H1 (cell line): ENCODE measurements at regions not wholly inside any gene's neighbourhood (a gene's known extent, or its start where the extent isn't known, plus 50 kb on each side); places are given as distances from the start of the nearest gene placed in this dataset.

Source experiments
- CTCF ChIA-PET: fragments of 300-600 bp; sonication (Branson Sonifier 250); formaldehyde crosslinking; loops from one replicate; lab custom pipeline; 2021; ENCODE audit not compliant: partially characterized antibody; lab: Charles Lee
- POLR2A ChIA-PET: fragments of 300-600 bp; sonication (Branson Sonifier 250); formaldehyde crosslinking; loops from one replicate; lab custom pipeline; 2021; ENCODE audit warnings: inconsistent platforms; ENCODE audit not compliant: partially characterized antibody; lab: Charles Lee
- DNase-seq, 2 experiments: peaks; one replicate each; pipeline versions ENCODE4 v3.0.0 to v3.0.0-alpha.2; 2010 to 2022; ENCODE audit warnings: low spot score in 2 of 2, low read depth in 1 of 2, mixed read lengths in 1 of 2
- FAIRE-seq: peaks from 2 replicates; lab custom pipeline; 2011; peaks lifted over from hg19 to GRCh38; lab: Jason Lieb, UNC
- H2AFZ ChIP-seq: 2 replicates; pipeline ENCODE4 v1.8.1; 2012; ENCODE audit warnings: low read length, inconsistent platforms
- H2AK5ac ChIP-seq: 2 replicates; pipeline ENCODE4 v1.6.1; 2013; ENCODE audit warnings: low read depth, low read length
- H2BK120ac ChIP-seq: replicated peaks from 2 replicates; pipeline ENCODE3; 2013; ENCODE audit warnings: low read depth, low read length, inconsistent platforms
- H2BK12ac ChIP-seq: 2 replicates; pipeline ENCODE4 v1.6.1; 2013; ENCODE audit warnings: low read depth, low read length
- H2BK15ac ChIP-seq: 2 replicates; pipeline ENCODE4 v1.6.1; 2013; ENCODE audit warnings: low read length
- H2BK20ac ChIP-seq: 2 replicates; pipeline ENCODE4 v1.6.1; 2013; ENCODE audit warnings: low read length
- H2BK5ac ChIP-seq: 2 replicates; pipeline ENCODE4 v1.6.1; 2013; ENCODE audit warnings: low read depth, low read length
- H3K14ac ChIP-seq: 2 replicates; pipeline ENCODE4 v1.6.1; 2013; ENCODE audit warnings: inconsistent platforms; ENCODE audit not compliant: insufficient read length
- H3K18ac ChIP-seq: 2 replicates; pipeline ENCODE4 v1.6.1; 2013; ENCODE audit warnings: low read length; ENCODE audit errors: extremely low read depth
- H3K23ac ChIP-seq: 2 replicates; pipeline ENCODE4 v1.6.1; 2013; ENCODE audit warnings: inconsistent platforms; ENCODE audit not compliant: insufficient read length
- H3K23me2 ChIP-seq: 2 replicates; pipeline ENCODE4 v1.6.1; 2013; ENCODE audit warnings: low read depth, low read length
- H3K27ac ChIP-seq: 2 replicates; pipeline ENCODE4 v1.6.1; 2011; ENCODE audit warnings: low read depth, low read length, inconsistent platforms
- H3K27me3 ChIP-seq, 4 experiments: replicated peaks in 1 of 4; 1 replicate in 1 of 4; 2 replicates in 3 of 4; pipeline versions ENCODE4 v1.6.1 to v1.8.1; 2011 to 2013; ENCODE audit warnings: low read length in 3 of 4, mild to moderate bottlenecking in 3 of 4, inconsistent platforms in 2 of 4, mixed read lengths in 2 of 4, moderate library complexity in 1 of 4; ENCODE audit not compliant: control insufficient read depth in 3 of 4, insufficient read depth in 3 of 4; ENCODE audit errors: extremely low read depth in 1 of 4
- H3K36me3 ChIP-seq, 4 experiments: 2 replicates each; pipeline versions ENCODE4 v1.6.1 to v1.8.1; 2011 to 2013; ENCODE audit warnings: mild to moderate bottlenecking in 4 of 4, low read length in 3 of 4, moderate library complexity in 2 of 4, control low read depth in 1 of 4, inconsistent platforms in 1 of 4; ENCODE audit not compliant: insufficient read depth in 4 of 4, control insufficient read depth in 2 of 4
- H3K4ac ChIP-seq: replicated peaks from 2 replicates; pipeline ENCODE3; 2013; ENCODE audit warnings: low read length, low read depth, mixed read lengths, inconsistent platforms; ENCODE audit not compliant: insufficient read length
- H3K4me1 ChIP-seq, 4 experiments: replicated peaks in 1 of 4; 1 replicate in 1 of 4; 2 replicates in 3 of 4; pipeline versions ENCODE4 v1.6.1 to v1.8.1; 2011 to 2013; ENCODE audit warnings: low read length in 3 of 4, inconsistent platforms in 2 of 4, mixed read lengths in 1 of 4; ENCODE audit not compliant: insufficient read depth in 4 of 4, control insufficient read depth in 3 of 4
- H3K4me2 ChIP-seq, 2 experiments: 2 replicates each; pipeline versions ENCODE4 v1.6.1 to v1.8.1; 2011 to 2013; ENCODE audit warnings: low read depth in 2 of 2, low read length in 2 of 2, control low read depth in 1 of 2, inconsistent platforms in 1 of 2, mild to moderate bottlenecking in 1 of 2; ENCODE audit not compliant: insufficient read depth in 1 of 2
- H3K4me3 ChIP-seq, 4 experiments: fragments of 200-600, 300-600 bp in 1 of 4; sonication (generic), shearing (Covaris generic), sonication (Bioruptor Twin) in 1 of 4; 2 replicates each; pipeline versions ENCODE4 v1.5.1 to v1.8.1; 2011 to 2016; ENCODE audit warnings: low read length in 4 of 4, low read depth in 3 of 4, control low read depth in 2 of 4, inconsistent platforms in 2 of 4, mild to moderate bottlenecking in 2 of 4, mixed read lengths in 1 of 4, moderate library complexity in 1 of 4; ENCODE audit not compliant: insufficient read depth in 2 of 4; ENCODE audit errors: extremely low read depth in 1 of 4
- H3K56ac ChIP-seq: replicated peaks from 2 replicates; pipeline ENCODE3; 2013; ENCODE audit warnings: low read depth, mild to moderate bottlenecking, mixed read lengths, low read length, inconsistent platforms; ENCODE audit not compliant: insufficient read length
- H3K79me1 ChIP-seq: 2 replicates; pipeline ENCODE4 v1.6.1; 2013; ENCODE audit warnings: low read depth, low read length, control low read depth
- H3K79me2 ChIP-seq, 2 experiments: 2 replicates each; pipeline versions ENCODE4 v1.6.1 to v1.8.1; 2012 to 2013; ENCODE audit warnings: low read length in 2 of 2, mild to moderate bottlenecking in 2 of 2, inconsistent platforms in 1 of 2; ENCODE audit not compliant: insufficient read depth in 2 of 2, control insufficient read depth in 1 of 2
- H3K9ac ChIP-seq, 4 experiments: replicated peaks in 1 of 4; 1 replicate in 1 of 4; 2 replicates in 3 of 4; pipeline versions ENCODE4 v1.6.1 to v1.8.1; 2011 to 2013; ENCODE audit warnings: low read depth in 3 of 4, low read length in 3 of 4, control low read depth in 2 of 4, mild to moderate bottlenecking in 2 of 4, moderate library complexity in 2 of 4, inconsistent platforms in 1 of 4; ENCODE audit errors: extremely low read depth in 1 of 4
- H3K9me3 ChIP-seq, 2 experiments: 2 replicates each; pipeline versions ENCODE4 v1.6.1 to v1.8.1; 2012 to 2013; ENCODE audit warnings: mild to moderate bottlenecking in 2 of 2, moderate library complexity in 2 of 2, control low read depth in 1 of 2, inconsistent platforms in 1 of 2, low read depth in 1 of 2, low read length in 1 of 2, mixed read lengths in 1 of 2; ENCODE audit not compliant: insufficient read depth in 2 of 2
- H4K20me1 ChIP-seq, 2 experiments: replicated peaks in 1 of 2; 2 replicates each; pipeline versions ENCODE3 to v1.8.1; 2011 to 2013; ENCODE audit warnings: inconsistent platforms in 2 of 2, low read length in 2 of 2, mild to moderate bottlenecking in 1 of 2; ENCODE audit not compliant: insufficient read depth in 2 of 2, control insufficient read depth in 1 of 2
- H4K5ac ChIP-seq: 2 replicates; pipeline ENCODE4 v1.6.1; 2013; ENCODE audit warnings: low read length, low read depth, mixed read lengths, inconsistent platforms; ENCODE audit not compliant: insufficient read length
- H4K8ac ChIP-seq: 2 replicates; pipeline ENCODE4 v1.8.0; 2013; ENCODE audit warnings: mild to moderate bottlenecking, moderate library complexity, low read length, inconsistent platforms; ENCODE audit not compliant: insufficient read depth; ENCODE audit errors: extremely low read depth
- H4K91ac ChIP-seq: replicated peaks from 2 replicates; pipeline ENCODE3; 2013; ENCODE audit warnings: low read length, mixed read lengths, inconsistent platforms; ENCODE audit not compliant: insufficient read length
- ATF3 ChIP-seq: IDR thresholded peaks from 2 replicates; pipeline ENCODE4 v1.6.1; 2011; ENCODE audit warnings: low read depth, mild to moderate bottlenecking, low read length; ENCODE audit not compliant: insufficient read depth
- EGR1 ChIP-seq: IDR thresholded peaks from 2 replicates; pipeline ENCODE4 v1.6.1; 2011; ENCODE audit warnings: low read depth, low read length, borderline replicate concordance
- EP300 ChIP-seq, 2 experiments: IDR thresholded peaks; 1 replicate in 1 of 2; 2 replicates in 1 of 2; pipeline ENCODE4 v1.6.1; 2011 to 2012; ENCODE audit warnings: low read depth in 2 of 2, low read length in 2 of 2, mild to moderate bottlenecking in 2 of 2, borderline replicate concordance in 1 of 2, inconsistent platforms in 1 of 2, moderate library complexity in 1 of 2
- EZH2 ChIP-seq: fragments of 200-600 bp; sonication (generic); IDR thresholded peaks from 2 replicates; pipeline ENCODE4 v1.7.1; 2012; ENCODE audit warnings: low read depth, mild to moderate bottlenecking, moderate library complexity, low read length, inconsistent platforms; ENCODE audit not compliant: severe bottlenecking
- GABPA ChIP-seq: IDR thresholded peaks from 2 replicates; pipeline ENCODE4 v1.6.1; 2011; ENCODE audit warnings: mild to moderate bottlenecking, low read length, moderate library complexity, borderline replicate concordance; ENCODE audit not compliant: insufficient read depth
- PHF8 ChIP-seq: fragments of 200-600 bp; sonication (generic); conservative IDR thresholded peaks from 2 replicates; pipeline ENCODE4 v1.7.1; 2012; ENCODE audit warnings: low read depth, mild to moderate bottlenecking, inconsistent platforms, low read length, moderate library complexity
- SP4 ChIP-seq: IDR thresholded peaks from 2 replicates; pipeline ENCODE4 v1.6.1; 2012; ENCODE audit warnings: low read length, inconsistent platforms
- SUZ12 ChIP-seq: fragments of 200-600 bp; sonication (generic); IDR thresholded peaks from 2 replicates; pipeline ENCODE4 v1.6.1; 2012; ENCODE audit warnings: mild to moderate bottlenecking, inconsistent platforms, low read length, moderate library complexity, mixed read lengths
- TBP ChIP-seq: IDR thresholded peaks from 2 replicates; pipeline ENCODE4 v1.6.1; 2011; ENCODE audit warnings: low read depth, low read length, improper control_type of control experiment
- TCF12 ChIP-seq: IDR thresholded peaks from 2 replicates; pipeline ENCODE4 v1.6.1; 2011; ENCODE audit warnings: low read depth, mild to moderate bottlenecking, low read length
- WGBS, 2 experiments: shearing (Covaris generic) in 1 of 2; methylation state at CpG; one replicate each; pipeline versions ENCODE4 v1.1.6 to v1.1.7; 2013 to 2015; ENCODE audit warnings: low lambda C conversion rate in 2 of 2, mixed read lengths in 2 of 2, inconsistent platforms in 1 of 2, low coverage in 1 of 2, missing lambda C conversion rate in 1 of 2; ENCODE audit not compliant: insufficient replicate concordance in 2 of 2, insufficient coverage in 1 of 2, insufficient read length in 1 of 2; ENCODE audit errors: extremely low coverage in 1 of 2, missing lambda C conversion rate in 1 of 2; 5-methylcytosine and 5-hydroxymethylcytosine counted together

GRCh38 chr14:95407354-95407753 is 87.6 kb upstream of the CLMN start:
- no peak overlapping the region for H2BK120ac ChIP-seq
- POLR2A ChIA-PET, result no interaction called here

More at GRCh38 chr14:95407354-95407753, 87.6 kb upstream of the CLMN start:
- no peak for FAIRE-seq
- Histone ChIP-seq H3K36me3 (no peaks in the 10 kb centered on the region), H3K9me3 (no peaks in the 10 kb centered on the region), H4K91ac (no peak overlapping the region), H3K9ac (no peak overlapping the region), H4K8ac (no peak overlapping the region), H3K23me2 (no peaks in the 10 kb centered on the region; the same call in 1 of the 2 replicates), H3K4ac (no peak overlapping the region), H3K14ac (no peak overlapping the region), H4K5ac (no peak overlapping the region), H3K4me3 (no peak overlapping the region), H2AFZ (no peak overlapping the region), H3K27me3 (no peaks in the 10 kb centered on the region), H2BK20ac (no peak overlapping the region), H2BK15ac (no peak overlapping the region), H4K20me1 (no peaks in the 10 kb centered on the region), H3K18ac (no peak overlapping the region), H2BK5ac (no peak overlapping the region), H2BK12ac (no peak overlapping the region), H3K79me1 (no peaks in the 10 kb centered on the region), H3K27ac (no peak overlapping the region), H3K79me2 (no peaks in the 10 kb centered on the region), H2AK5ac (no peak overlapping the region), H3K56ac (no peak overlapping the region), H3K23ac (no peak overlapping the region), H3K4me1 (0 out of 7 replicates have a peak, but pooled peaks cover 0 to 2% (median 0%) of the 10 kb centered on the region in 4 experiments), H3K4me2 (no peak overlapping the region)
- no peak for TF ChIP-seq GABPA
- no peak for TF ChIP-seq EP300 (IDR thresholded peaks at IDR 0.05; ENCODE audit: borderline replicate concordance in 1 of 2, low read depth in 2 of 2, low read length in 2 of 2)
- no peak for TF ChIP-seq SP4
- TF ChIP-seq TCF12, result no peak
- no peak for TF ChIP-seq EZH2
- TF ChIP-seq SUZ12, result no peak
- no peak for TF ChIP-seq EGR1
- TF ChIP-seq ATF3, result no peak
- no peak for TF ChIP-seq PHF8
- TF ChIP-seq TBP, result no peak
- CTCF ChIA-PET, result interaction anchor here (1.3 kb wide), 1 partner anchor 46 kb away, joined by 4 read pairs; no protein-coding TSS in a partner anchor
- DNase-seq, result no peak
- 89% methylated on average over 8 of the region's 8 CpGs; no CpG with 5 or more reads in 1 of the 2 experiments for WGBS, 2 experiments
